ENCODE measurements at regions not wholly inside any gene's neighbourhood (a gene's known extent, or its start where the extent isn't known, plus 50 kb on each side); places are given as distances from the start of the nearest gene placed in this dataset.

DNA sequence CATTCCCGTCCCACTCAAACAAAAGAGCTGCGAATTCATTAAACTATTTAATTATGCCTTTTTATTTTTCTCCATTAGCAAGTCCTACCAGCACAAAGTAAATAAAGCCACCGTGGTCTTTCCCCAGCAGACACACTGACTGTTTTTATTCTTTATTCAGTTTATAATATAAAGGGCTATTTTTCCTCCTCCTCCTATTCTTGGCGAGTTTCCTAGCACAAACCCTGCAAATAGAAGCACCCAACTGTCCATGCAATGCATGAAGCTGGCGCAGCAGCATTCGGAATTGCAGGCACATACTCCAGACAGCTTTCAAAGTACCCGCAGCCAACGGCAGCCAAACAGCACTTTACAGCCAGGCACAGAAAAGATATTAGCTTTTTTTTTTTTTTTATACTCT, 583.4 kb upstream of the PSMD7 start:
- Histone ChIP-seq H4K20me1 (replicated peaks; ENCODE audit: insufficient read depth) (no peaks in the 10 kb centered on the region), H3K79me2 (replicated peaks; ENCODE audit: insufficient read depth) (no peaks in the 10 kb centered on the region), H3F3A (replicated peaks; ENCODE audit: low read depth) (no peaks in the 10 kb centered on the region), H3K4me2 (no peak overlapping the region), H3K27me3 (ENCODE audit: insufficient read depth) (no peaks in the 10 kb centered on the region), H2AFZ (peak overlapping the region; percentile 49; the same call in 1 of the 2 replicates), H3K9me2 (ENCODE audit: insufficient read depth) (0 out of 2 replicates have a peak, but pooled peaks cover 2% of the 10 kb centered on the region), H3K4me1 (ENCODE audit: insufficient read depth) (peaks cover 29% of the 10 kb centered on the region), H3K27ac (ENCODE audit: low read depth) (no peak overlapping the region), H3K36me3 (ENCODE audit: insufficient read depth) (no peaks in the 10 kb centered on the region), H3K4me3 (no peak overlapping the region)
- no peaks in the 10 kb centered on the region; the same call in 2 of the 3 replicates for H3K9me3 Mint-ChIP-seq
- H3K36me3 Mint-ChIP-seq (ENCODE audit: low read depth), result no peaks in the 10 kb centered on the region
- H3K4me1 Mint-ChIP-seq, result peaks cover 52% of the 10 kb centered on the region
- TF ChIP-seq EZH2 (IDR thresholded peaks at IDR 0.05; ENCODE audit: low read depth, unreplicated experiment) (no peak), ZNF331 (CRISPR knock-in tag; IDR thresholded peaks at IDR 0.05; ENCODE audit: low read depth) (no peak), STAT1 (IDR thresholded peaks at IDR 0.05; ENCODE audit: unreplicated experiment) (no peak), POLR2AphosphoS5 (IDR thresholded peaks at IDR 0.05; ENCODE audit: low read depth) (no peak), NANOG (IDR thresholded peaks at IDR 0.05; ENCODE audit: borderline replicate concordance) (no peak), CREB1 (CRISPR knock-in tag; IDR thresholded peaks at IDR 0.05; ENCODE audit: low read depth) (no peak)
- TF ChIP-seq, protein P1, sequence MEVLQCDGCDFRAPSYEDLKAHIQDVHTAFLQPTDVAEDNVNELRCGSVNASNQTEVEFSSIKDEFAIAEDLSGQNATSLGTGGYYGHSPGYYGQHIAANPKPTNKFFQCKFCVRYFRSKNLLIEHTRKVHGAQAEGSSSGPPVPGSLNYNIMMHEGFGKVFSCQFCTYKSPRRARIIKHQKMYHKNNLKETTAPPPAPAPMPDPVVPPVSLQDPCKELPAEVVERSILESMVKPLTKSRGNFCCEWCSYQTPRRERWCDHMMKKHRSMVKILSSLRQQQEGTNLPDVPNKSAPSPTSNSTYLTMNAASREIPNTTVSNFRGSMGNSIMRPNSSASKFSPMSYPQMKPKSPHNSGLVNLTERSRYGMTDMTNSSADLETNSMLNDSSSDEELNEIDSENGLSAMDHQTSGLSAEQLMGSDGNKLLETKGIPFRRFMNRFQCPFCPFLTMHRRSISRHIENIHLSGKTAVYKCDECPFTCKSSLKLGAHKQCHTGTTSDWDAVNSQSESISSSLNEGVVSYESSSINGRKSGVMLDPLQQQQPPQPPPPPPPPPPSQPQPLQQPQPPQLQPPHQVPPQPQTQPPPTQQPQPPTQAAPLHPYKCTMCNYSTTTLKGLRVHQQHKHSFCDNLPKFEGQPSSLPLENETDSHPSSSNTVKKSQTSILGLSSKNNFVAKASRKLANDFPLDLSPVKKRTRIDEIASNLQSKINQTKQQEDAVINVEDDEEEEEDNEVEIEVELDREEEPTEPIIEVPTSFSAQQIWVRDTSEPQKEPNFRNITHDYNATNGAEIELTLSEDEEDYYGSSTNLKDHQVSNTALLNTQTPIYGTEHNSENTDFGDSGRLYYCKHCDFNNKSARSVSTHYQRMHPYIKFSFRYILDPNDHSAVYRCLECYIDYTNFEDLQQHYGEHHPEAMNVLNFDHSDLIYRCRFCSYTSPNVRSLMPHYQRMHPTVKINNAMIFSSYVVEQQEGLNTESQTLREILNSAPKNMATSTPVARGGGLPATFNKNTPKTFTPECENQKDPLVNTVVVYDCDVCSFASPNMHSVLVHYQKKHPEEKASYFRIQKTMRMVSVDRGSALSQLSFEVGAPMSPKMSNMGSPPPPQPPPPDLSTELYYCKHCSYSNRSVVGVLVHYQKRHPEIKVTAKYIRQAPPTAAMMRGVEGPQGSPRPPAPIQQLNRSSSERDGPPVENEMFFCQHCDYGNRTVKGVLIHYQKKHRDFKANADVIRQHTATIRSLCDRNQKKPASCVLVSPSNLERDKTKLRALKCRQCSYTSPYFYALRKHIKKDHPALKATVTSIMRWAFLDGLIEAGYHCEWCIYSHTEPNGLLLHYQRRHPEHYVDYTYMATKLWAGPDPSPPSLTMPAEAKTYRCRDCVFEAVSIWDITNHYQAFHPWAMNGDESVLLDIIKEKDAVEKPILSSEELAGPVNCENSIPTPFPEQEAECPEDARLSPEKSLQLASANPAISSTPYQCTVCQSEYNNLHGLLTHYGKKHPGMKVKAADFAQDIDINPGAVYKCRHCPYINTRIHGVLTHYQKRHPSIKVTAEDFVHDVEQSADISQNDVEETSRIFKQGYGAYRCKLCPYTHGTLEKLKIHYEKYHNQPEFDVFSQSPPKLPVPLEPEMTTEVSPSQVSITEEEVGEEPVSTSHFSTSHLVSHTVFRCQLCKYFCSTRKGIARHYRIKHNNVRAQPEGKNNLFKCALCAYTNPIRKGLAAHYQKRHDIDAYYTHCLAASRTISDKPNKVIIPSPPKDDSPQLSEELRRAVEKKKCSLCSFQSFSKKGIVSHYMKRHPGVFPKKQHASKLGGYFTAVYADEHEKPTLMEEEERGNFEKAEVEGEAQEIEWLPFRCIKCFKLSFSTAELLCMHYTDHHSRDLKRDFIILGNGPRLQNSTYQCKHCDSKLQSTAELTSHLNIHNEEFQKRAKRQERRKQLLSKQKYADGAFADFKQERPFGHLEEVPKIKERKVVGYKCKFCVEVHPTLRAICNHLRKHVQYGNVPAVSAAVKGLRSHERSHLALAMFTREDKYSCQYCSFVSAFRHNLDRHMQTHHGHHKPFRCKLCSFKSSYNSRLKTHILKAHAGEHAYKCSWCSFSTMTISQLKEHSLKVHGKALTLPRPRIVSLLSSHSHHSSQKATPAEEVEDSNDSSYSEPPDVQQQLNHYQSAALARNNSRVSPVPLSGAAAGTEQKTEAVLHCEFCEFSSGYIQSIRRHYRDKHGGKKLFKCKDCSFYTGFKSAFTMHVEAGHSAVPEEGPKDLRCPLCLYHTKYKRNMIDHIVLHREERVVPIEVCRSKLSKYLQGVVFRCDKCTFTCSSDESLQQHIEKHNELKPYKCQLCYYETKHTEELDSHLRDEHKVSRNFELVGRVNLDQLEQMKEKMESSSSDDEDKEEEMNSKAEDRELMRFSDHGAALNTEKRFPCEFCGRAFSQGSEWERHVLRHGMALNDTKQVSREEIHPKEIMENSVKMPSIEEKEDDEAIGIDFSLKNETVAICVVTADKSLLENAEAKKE (CRISPR knock-in tag; IDR thresholded peaks at IDR 0.05), result no peak
- peaks cover 5% of the 10 kb centered on the region for H3K27me3 Mint-ChIP-seq (ENCODE audit: insufficient read depth, low read depth, poor library complexity)
- no peak for DNase-seq (ENCODE audit: low spot score)
- no peak overlapping the region for H3K27ac Mint-ChIP-seq
- H3K4me3 Mint-ChIP-seq, result no peak overlapping the region
- no peak for ATAC-seq
